ENCODE measurements at regions not wholly inside any gene's neighbourhood (a gene's known extent, or its start where the extent isn't known, plus 50 kb on each side); places are given as distances from the start of the nearest gene placed in this dataset.

DNA sequence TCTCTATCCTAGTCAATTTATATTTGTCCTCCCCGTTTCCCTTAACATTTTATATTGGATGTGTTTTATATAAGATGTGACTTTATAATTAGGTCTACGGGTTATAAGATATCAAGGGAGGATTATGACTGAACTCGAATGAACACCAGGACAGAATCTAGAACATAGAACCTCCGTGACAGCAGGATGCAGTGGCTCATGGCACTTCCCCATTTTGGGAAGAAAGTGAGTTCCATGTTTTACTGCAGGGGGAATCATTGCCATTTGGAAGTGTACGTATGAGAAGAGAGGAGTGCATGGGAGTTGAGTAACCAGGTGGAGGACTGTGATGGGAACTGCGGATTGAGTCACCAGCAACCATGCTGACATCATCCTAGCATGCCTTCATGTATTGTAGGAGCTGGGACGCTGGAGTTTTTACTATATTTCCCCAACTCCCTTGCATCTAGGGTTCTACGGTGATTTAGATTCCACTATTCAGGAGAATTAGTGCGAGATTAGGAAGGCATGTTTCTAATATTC lies 56.1 kb upstream of the FOXC1 start:
- DNase-seq = no peak

DNA sequence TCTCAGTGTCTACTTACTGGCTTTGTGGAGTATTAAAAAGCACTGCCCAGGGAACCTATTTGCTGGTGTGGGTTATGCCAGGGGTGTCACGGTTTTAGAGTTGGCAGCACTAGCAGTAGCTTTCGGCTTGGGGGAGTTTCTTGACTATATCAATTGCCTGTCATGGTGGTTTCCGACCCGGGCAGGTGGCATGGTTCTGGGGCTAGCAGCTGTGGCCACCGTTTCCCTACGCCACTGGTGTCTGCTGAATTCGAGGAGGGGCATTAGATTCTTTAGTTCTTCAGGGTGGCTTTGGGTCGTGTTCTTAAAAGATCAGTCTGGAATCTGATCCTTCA lies 55.6 kb upstream of the FOXC1 start:
- DNase-seq = no peak

DNA sequence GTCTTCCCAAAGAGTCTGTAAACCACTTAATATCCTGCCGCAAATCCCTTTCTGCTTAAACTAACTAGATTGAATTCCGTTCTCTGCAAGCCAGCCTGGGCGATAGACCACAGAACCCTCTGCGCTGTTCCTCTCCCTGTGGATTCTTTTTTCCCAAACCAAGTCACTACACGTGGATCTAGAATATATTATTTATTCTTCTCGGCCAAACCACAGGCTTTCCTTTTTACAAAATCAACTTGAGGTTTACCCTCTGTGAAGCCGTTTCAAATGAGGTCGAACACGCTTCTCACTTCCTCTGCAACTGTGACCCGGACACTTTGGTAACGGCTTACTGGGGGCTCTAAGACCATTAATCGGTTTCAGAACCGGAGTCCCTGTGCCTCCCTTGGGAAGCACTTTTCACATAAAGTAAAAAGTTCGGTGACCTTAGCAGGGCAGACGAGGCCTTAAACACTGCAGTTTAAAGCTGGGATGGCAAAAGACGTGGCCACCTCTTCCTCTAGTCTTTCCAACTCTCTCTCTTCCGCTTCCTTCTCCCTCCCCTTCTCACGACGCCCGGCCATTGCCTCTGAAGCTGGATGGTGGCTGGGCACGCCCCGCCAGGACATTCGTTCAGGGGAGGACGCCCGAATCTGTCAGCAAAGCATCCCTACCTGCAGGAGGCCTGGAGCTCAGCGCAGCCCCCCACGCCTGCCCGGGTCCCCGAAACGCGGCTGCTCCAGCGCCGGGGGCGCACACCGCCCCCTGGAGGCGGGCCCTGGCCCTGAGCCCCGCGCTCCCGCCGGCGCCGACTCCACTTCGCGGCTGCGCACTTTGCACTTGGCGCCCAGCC lies 55.0 kb upstream of the FOXC1 start:
- DNase-seq = peak; percentile 63

DNA sequence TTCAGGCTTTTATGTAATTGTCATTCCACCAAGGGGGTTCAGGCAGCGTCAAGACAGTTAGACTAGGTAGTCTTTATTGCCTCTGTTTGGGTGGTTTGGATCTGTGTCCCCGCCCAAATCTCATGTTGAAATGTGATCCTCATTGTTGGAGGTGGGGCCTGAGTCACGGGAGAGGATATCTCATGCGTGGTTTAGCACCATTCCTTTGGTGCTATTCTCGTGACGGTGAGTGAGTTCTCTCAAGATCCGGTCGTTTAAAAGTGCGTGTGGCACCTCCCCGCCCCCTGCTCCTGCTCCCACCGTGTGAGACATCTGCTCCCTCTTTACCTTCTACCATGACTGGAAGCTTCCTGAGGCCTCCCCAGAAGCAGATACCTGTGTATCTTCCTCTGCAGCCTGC lies 51.3 kb upstream of the FOXC1 start:
- peak; percentile 43 for DNase-seq

Data from fibroblast of skin of scalp (primary cell).